ENCODE measurements at regions not wholly inside any gene's neighbourhood (a gene's known extent, or its start where the extent isn't known, plus 50 kb on each side); places are given as distances from the start of the nearest gene placed in this dataset.

DNA sequence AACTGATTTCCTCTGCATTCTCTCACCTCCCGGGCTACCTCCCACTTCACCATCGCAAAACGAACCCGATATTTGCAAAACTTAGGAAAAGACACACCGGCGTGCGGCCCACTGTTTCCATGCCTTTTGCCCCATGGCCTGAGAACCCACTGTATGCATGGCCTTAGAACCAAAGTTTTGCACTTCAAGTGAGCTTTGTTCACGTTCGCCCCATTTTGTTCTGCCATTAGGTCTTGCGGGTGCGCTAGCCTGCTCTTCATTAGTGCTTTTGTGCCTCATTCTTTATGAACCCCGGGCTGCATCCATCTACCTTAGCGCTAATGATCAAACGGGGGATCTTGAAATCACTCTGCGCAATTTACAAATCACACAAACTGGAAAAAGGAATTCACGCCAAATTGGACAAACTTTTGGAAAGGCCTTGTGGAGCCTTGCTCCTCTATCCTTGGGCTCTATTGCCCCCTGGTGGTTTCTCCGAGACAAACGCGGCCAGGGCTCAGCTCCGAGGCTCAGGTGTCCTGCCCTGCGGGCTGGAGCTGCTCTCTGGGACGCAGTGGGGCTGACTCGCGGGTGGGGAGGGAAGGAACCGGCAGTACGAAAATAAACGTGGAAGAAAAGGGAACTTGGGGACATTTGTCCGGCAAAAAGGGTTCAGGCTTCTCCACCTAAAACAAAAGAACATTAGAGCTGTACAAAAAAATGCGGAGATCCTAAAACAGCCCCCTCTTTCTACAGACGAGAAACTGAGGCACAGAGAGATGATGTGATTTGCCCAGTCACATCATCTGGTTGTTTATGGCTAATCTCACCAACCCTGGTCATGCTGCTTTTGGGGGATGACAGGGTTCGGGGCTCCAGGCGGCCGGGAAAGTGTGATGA is 300.4 kb upstream of the NFE2L3 start:
- Histone ChIP-seq H3K27ac (ENCODE audit: low read depth in 2 of 2, low read length in 2 of 2) (peak overlapping the region; percentile 40 to 51), H3K36me3 (ENCODE audit: control insufficient read depth in 2 of 3, insufficient read depth in 3 of 3, low read length in 3 of 3) (no peaks in the 10 kb centered on the region), H3K4me1 (ENCODE audit: control insufficient read depth in 2 of 3, insufficient read depth in 2 of 3, low read depth in 1 of 3, low read length in 3 of 3) (peaks cover 2 to 17% (median 8%) of the 10 kb centered on the region in 3 donors), H3K9ac (ENCODE audit: low read length in 3 of 3) (no peak overlapping the region), H3K4me3 (ENCODE audit: low read length in 3 of 3) (no peak overlapping the region), H3K27me3 (ENCODE audit: control insufficient read depth, insufficient read depth, low read length) (no peaks in the 10 kb centered on the region), H3K9me3 (ENCODE audit: control insufficient read depth in 2 of 3, insufficient read depth in 1 of 3, low read length in 3 of 3) (no peaks in the 10 kb centered on the region)
- peak; percentile 91 to 96 (median 95) for DNase-seq
- FAIRE-seq = no peak
- TF ChIP-seq, protein P1, sequence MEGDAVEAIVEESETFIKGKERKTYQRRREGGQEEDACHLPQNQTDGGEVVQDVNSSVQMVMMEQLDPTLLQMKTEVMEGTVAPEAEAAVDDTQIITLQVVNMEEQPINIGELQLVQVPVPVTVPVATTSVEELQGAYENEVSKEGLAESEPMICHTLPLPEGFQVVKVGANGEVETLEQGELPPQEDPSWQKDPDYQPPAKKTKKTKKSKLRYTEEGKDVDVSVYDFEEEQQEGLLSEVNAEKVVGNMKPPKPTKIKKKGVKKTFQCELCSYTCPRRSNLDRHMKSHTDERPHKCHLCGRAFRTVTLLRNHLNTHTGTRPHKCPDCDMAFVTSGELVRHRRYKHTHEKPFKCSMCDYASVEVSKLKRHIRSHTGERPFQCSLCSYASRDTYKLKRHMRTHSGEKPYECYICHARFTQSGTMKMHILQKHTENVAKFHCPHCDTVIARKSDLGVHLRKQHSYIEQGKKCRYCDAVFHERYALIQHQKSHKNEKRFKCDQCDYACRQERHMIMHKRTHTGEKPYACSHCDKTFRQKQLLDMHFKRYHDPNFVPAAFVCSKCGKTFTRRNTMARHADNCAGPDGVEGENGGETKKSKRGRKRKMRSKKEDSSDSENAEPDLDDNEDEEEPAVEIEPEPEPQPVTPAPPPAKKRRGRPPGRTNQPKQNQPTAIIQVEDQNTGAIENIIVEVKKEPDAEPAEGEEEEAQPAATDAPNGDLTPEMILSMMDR (IDR thresholded peaks at IDR 0.05; ENCODE audit: borderline replicate concordance, extremely low read depth, insufficient read depth) = peak; percentile 66
- intact Hi-C loops (cut with DNase I) = loop anchor here (10.0 kb wide), 3 partner anchors 457 to 1323 kb away; partner anchors contain the start of gene HOXA10

DNA sequence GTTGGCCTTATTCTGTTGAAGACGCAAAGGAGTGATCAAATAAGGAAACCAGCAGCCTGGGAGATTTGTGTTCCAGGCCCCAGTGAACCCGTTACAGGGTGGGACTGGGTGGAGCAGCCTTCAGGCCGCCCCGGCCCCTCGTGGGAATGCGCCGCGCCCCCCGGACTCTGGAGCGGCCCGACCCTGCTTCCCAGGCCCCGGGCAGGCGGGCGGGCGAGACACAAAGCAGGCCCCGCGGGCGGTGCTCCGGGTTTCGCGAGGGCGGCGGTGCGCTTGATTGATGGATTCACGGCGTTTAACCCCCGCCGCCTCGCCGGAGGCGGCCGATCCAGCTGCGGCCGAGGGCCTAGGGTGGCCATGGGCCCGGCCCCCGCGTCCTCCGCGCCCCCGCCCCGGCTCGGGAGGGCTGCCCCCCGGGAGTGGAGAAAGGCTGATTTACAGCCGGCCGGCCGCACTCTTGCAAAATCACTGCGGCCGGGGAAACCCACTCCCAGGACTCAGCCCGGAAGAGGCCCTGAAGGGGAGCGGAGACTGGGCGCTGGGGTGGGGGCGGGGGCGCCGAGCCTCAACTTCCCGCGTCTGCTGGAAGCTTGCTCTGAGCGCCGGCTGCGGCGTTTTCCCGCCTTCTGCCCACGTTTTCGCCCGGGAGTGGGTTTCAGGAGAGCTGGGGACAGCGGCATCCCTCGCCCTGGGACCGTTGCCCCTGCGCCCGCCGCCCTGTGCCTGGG is 299.6 kb upstream of the NFE2L3 start:
- intact Hi-C loops (cut with DNase I) = loop anchor here (10.0 kb wide), 3 partner anchors 458 to 1322 kb away; partner anchors contain the start of gene HOXA10
- Histone ChIP-seq H3K27me3 (ENCODE audit: control insufficient read depth, insufficient read depth, low read length) (no peaks in the 10 kb centered on the region), H3K4me1 (ENCODE audit: control insufficient read depth in 2 of 3, insufficient read depth in 2 of 3, low read depth in 1 of 3, low read length in 3 of 3) (peaks cover 2 to 14% (median 8%) of the 10 kb centered on the region in 3 donors), H3K27ac (ENCODE audit: low read depth in 2 of 2, low read length in 2 of 2) (peak overlapping the region; percentile 40 to 51), H3K9me3 (ENCODE audit: control insufficient read depth in 2 of 3, insufficient read depth in 1 of 3, low read length in 3 of 3) (no peaks in the 10 kb centered on the region), H3K36me3 (ENCODE audit: control insufficient read depth in 2 of 3, insufficient read depth in 3 of 3, low read length in 3 of 3) (no peaks in the 10 kb centered on the region), H3K9ac (ENCODE audit: low read length in 3 of 3) (no peak overlapping the region), H3K4me3 (ENCODE audit: low read length in 3 of 3) (no peak overlapping the region)
- DNase-seq = peak; percentile 86 to 94 (median 90)
- FAIRE-seq = no peak
- TF ChIP-seq, protein P1 (IDR thresholded peaks at IDR 0.05; ENCODE audit: borderline replicate concordance, extremely low read depth, insufficient read depth) = no peak

DNA sequence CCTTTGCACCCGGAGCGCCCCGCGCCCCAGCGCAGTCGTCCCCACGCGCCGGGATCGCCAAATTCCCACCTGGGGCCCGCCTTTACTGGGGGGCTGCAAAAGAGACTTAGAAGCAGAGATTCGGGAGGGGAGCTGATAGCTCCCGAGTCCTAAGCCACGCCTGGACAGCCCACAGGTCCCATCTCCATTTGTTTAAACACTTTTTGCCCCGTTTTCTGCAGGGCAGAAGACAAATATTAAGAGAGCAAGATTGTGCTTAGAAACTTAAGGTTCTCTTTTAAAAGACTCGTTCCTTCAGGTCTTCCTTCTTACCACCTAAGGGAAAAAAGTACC is 299.1 kb upstream of the NFE2L3 start:
- intact Hi-C loops (cut with DNase I) = loop anchor here (10.0 kb wide), 3 partner anchors 458 to 1322 kb away; partner anchors contain the start of gene HOXA10
- H3K4me1 ChIP-seq (ENCODE audit: control insufficient read depth in 2 of 3, insufficient read depth in 2 of 3, low read depth in 1 of 3, low read length in 3 of 3) = peaks cover 2 to 12% (median 8%) of the 10 kb centered on the region in 3 donors
- no peak overlapping the region for H3K4me3 ChIP-seq (ENCODE audit: low read length in 3 of 3)
- TF ChIP-seq, protein P1 (IDR thresholded peaks at IDR 0.05; ENCODE audit: borderline replicate concordance, extremely low read depth, insufficient read depth) = no peak
- peaks cover 2% of the 10 kb centered on the region for H3K27me3 ChIP-seq (ENCODE audit: control insufficient read depth, insufficient read depth, low read length)
- no peak overlapping the region for H3K9ac ChIP-seq (ENCODE audit: low read length in 3 of 3)
- DNase-seq (no peak), FAIRE-seq (no peak)
- no peaks in the 10 kb centered on the region for H3K36me3 ChIP-seq (ENCODE audit: control insufficient read depth in 2 of 3, insufficient read depth in 3 of 3, low read length in 3 of 3)
- H3K27ac ChIP-seq (ENCODE audit: low read depth in 2 of 2, low read length in 2 of 2) = peak overlapping the region; percentile 20 to 28
- H3K9me3 ChIP-seq (ENCODE audit: control insufficient read depth in 2 of 3, insufficient read depth in 1 of 3, low read length in 3 of 3) = no peaks in the 10 kb centered on the region

All from kidney (tissue), 13 donors.